ENCODE measurements at regions not wholly inside any gene's neighbourhood (a gene's known extent, or its start where the extent isn't known, plus 50 kb on each side); places are given as distances from the start of the nearest gene placed in this dataset.
A peak's percentile ranks its signal among the peaks of the same experiment; 100 is the strongest.

- DNase-seq = no peak
Observed at GRCh38 chr2:150631236-150631821, 143.9 kb upstream of the RND3 start.

DNA sequence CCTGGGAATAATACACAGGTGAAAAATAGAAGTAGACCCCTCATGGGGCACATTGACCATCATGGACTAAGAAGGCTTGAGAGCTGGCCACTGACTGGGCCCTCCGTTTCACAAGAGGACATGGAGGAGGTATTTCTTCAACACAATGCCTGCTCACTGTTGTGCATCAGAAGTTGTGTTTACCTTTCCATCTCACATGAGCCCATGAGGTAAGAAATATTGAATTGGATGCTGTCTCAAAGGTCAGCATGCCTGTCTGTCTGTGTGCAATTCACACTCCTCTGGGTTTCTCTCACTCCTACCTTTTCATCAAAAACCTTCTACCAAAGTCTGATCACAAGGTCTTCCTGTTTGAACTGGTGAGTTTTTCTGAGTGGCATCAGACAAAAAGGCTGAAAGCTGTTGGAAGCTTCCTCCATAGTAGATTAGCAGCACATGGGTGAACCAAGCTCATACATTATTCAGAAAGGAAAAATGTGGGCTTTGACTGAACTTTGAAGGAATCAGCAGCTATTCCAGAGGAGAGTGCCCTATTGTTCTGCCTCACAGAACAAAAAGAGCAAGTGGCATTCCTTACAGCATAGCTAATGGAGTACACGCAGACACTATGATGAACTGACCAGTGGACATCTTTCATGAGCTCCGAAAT lies 143.2 kb upstream of the RND3 start:
- DNase-seq = no peak

DNA sequence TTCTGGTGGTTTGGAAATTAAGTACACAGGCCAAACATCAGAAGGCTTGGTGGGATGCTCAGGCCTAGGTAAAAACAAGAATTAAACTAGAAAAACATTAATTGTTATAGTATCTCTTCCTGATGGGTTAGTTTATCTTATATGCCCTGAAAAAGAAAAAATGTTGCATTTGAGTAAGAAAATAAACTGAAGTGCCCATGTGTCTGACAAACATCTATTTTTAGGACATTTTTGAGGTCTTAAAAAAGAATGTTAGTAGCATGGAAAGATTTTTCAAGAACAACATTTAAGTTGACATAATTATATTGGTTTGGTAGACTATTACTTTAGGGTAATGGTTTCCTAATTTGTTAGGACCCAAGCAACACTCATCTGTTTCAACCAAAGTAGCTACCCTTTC lies 140.1 kb upstream of the RND3 start:
- DNase-seq = no peak

DNA sequence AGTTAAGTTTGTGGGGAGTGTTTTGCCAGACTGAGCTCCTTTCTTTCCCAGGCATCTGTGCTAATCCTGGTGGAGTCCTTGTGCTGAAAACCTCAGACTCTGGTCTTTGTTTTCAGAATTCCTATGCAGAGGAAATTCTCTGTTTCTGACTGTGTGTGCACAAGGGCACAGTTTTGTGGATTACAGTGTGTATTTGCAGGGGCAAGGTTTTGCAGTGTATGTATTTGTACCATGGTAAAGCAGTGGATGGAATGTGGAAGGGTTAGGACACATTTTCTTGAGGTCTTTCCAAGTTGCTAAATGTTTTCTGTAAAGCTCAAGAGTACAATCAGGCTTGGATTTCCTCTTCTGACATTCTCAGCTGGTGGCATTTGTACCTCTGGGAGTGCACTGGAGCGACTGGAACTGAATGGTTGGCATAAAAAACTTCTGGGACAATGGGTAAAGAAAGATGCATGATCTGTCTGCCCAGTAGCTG lies 139.5 kb upstream of the RND3 start:
- DNase-seq = no peak

DNA sequence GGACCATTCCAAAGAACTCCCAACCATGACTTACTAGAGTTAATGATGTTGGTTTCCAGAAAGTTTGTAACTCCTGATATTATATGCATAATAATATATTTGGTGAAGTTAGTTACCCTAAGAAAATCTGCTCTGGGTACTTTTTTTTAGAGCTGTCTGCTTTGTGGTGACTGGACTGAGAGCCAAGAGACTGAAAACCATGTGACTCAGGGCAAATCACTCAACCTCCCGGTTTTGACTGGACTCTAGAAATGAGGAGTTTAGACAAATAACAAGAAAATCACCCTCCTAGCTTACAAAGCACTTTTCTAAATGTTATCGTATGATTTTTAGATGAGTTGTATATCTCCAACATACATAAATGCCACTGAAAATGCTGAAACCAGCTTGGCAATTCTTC lies 138.3 kb upstream of the RND3 start:
- DNase-seq = no peak

GRCh38 chr2:150625303-150625702 lies 137.8 kb upstream of the RND3 start:
- DNase-seq = no peak

- DNase-seq = no peak
Observed at GRCh38 chr2:150624001-150624401, 136.5 kb upstream of the RND3 start.

GRCh38 chr2:150621526-150622213 lies 134.2 kb upstream of the RND3 start:
- no peak for DNase-seq

DNA sequence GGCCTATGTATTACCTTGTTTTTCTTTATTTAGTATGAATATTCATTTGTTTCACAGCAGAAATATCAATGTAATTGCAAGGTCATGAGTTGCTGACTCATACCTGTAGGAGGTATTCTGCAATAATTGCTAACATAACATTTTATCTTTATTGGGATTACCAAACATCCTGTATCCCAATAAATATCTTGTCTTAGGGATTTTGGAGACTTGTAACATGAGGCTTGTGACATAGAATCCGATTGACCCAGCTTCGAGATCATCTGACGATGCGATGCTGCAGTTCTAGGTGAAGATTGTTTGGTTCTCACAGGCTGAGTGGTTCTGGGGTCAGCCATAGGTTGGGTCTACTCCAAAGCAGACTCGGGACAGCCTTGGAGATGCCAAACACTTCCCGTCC lies 133.4 kb upstream of the RND3 start:
- no peak for DNase-seq

DNA sequence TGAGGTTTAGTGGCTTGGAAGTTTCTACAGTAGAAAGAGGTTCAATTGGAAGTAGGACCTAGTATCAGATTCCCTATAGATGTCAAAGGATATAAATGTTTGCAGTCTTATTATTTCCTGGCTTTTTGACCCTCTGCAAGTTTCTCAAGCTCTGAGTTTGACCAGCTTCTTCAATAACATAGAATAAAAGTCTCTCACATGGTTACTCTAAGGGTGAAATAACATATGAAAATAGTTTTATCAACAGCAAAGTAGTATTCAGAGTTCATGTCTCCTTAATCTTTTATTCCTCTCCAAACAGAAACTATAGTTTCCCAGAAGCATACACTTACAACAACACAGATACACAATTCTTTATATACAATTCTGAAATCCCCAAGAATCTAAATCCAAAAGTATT lies 132.9 kb upstream of the RND3 start:
- DNase-seq = no peak

DNA sequence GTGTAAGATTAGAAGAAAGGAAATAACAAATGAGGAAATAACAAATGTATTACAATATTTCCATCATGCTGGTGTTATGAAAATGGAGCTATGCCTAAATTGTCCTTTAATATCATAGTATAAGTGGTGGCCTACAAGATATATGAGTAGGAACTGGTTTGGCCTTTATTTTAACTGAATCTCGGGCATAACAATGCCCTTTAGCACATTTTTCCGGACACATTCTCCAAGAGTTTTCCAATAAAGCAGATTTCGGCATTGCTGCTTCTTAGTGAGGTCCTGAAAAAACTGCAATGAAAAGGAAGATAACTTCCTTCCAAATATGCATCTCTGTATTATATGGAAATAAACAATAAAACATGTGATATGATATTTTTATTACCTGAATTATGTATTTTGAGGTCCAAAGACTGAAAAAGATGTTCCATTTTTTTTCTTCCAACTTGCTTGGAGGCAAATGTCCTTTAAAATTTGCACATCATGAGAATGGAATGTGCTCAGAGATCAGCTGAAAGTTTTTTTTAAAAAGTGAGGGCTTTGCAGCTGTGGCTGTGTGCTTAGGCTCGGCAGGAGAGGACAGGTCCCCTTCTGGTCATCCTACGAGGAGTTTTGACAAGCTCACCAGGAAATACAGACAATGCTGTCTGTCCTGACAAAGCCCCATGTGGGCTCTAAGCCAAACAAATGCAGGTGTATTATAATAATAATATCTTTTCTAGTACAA lies 132.3 kb upstream of the RND3 start:
- DNase-seq = peak; percentile 76

- no peak for DNase-seq
Observed at GRCh38 chr2:150618245-150618895, 130.9 kb upstream of the RND3 start.

DNA sequence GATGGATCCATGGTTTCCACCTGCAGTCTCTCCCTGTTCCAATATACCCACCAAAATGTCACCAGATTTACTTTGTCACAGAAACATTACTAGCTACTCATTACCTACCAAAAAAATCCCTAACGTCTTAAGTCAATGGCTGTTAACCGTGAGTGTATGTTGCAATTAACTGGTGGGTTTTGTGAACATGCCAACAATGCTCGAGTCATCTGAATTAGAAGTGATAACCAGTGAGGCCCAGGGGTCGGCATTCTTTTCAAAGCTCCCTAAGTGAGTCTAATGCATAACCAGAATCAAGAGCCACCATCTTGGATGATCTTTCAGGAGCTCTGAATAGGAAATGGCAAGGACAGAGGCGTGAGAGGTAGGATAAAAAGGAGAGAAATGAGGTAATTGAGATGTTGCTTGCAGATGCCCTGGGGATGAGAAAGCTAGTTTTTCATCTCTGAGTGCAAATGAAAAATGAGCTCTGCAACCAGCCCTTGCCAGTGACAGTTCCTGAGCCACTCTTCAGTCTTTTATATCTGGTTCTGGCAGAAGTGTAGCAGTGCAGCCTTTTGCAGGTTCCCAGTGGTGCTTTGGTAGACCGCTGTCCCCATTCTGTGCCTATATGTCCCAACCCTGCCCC lies 130.0 kb upstream of the RND3 start:
- DNase-seq = no peak

DNA sequence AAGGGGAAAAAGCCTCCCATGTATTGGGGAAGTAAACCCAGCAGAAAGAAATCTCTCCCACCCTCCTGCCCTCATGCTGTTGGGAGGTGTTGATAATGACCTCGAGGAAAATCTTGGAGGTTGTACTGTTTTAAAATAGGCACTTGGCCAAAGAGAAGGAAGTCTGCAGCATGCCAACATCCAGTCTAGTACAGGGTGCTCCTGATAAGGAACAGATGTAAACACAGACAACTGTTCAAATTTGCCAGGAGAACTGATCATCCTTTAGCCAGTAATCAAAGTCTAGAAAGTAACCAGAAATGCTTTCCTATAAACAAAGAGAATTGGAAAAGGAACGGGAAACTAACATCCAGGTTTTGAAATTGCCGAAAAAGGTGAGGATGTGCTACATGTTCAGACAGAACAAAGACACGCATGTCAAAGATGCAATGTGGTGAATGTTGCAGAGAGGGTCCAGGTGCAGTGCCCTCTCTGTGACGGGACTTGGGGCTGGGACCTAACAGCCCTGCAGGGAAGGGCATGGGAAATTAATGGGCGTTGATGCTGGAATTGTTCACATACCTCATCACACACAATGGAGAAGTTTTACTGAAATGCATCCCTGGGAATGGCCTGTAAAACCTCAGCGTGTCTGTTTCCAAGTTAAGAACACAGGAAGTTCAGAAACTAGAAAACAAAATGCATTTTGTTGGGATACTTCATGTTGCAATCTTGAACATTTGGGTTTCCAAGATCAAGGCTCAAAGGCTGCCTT lies 125.7 kb upstream of the RND3 start:
- peak; percentile 65 for DNase-seq

DNA sequence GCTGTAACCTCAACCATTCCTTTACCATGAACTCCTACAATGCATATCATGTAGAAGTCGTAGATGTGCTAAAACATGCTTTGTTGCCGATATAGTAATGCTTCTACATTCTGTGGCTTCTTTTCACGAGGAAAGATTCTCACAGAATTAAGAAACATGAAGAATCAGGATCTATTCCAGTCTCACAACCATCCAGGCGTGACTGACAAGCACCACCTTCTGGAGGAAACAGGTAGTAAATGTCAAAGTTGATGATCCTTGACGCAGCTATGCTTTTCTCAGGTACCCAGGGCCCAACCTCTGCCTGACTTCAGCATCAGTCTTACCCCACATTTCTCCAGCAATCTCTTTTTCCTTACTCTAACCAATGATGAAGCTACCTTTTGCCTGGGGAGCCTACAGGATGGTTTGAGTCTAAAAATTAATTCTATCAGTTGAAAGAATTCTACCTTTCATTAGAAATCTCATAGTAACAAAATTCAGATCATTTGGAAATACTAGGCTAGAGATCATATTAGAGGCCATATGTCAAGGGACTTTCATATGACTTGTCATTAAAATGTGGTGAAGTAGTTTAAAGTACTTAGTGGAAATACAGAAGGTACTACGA lies 123.3 kb upstream of the RND3 start:
- peak; percentile 67 for DNase-seq

DNA sequence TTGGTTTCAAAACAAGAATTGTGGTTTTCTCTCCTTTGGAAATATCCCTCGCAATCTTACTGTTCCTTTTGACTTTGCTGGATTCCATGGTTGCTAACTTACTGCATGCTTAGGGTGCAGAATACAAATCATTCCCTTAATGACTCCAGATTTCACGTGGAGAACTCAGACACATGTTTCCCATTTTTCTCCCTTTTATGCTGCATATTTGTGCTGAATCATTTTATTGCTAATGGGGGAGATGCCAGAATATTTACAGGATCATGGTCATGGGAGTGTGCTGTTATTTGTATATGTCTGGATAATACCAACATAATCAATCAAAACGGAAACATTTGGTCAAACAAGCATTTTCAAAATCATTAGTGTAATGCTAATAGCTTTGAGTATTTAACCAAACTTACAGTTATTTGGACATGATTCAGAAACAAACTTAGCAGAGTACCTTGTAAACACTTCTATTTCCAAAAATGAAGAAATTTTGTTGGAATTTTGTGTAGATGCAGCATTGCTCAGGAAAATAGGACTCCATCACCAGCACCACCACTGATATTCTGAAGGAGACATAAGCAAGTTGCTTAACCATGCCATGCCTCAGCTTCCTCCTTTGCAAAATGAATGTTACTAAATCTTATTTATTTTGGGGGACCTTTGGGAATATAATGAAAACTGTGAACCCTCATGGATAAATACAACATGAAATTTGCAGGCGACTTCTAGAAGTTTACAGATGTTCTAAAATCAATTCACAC lies 122.5 kb upstream of the RND3 start:
- DNase-seq = no peak

- no peak for DNase-seq
Observed at GRCh38 chr2:150608341-150608740, 120.9 kb upstream of the RND3 start.

DNA sequence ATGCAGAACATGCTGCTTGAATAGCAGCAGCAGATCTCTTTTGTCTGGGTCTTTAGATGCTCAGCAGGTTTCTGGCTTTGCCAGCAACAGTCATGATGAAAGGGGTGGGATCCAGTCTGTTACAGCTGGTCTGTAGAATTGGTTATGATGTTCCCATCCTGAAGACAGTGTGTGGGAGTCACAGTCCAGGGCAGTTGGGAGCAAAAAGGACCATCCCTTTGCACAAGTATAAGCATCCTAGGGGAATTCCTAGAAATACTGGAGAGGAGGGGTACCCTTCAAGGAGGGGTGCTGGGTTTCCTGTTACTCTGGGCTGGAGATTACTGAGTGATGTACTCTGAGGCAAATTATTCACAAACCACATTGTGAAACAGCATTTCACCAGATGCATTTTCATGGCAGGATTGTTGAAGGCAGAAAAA lies 119.9 kb upstream of the RND3 start:
- no peak for DNase-seq

GRCh38 chr2:150606380-150607060 lies 119.1 kb upstream of the RND3 start:
- DNase-seq = no peak

DNA sequence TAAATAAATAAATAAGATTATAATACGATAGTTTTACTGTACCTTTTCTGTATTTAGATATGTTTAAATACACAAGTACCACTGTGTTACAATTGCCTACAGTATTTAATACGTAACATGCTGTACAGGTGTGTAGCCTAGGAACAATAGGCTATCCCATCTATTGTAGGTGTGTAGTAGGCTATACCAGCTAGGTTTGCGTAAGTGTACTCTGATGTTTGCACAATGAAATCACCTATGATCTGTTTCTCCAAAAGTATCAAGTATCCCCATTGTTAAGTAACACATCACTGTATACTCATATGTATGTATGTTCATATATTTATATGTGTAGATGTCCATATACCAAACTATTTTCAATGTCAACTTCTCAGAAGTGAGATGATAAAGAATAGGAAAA lies 118.2 kb upstream of the RND3 start:
- no peak for DNase-seq
